Skeletal muscle tissue (tissue), 3 donors: ENCODE measurements at regions not wholly inside any gene's neighbourhood (a gene's known extent, or its start where the extent isn't known, plus 50 kb on each side); places are given as distances from the start of the nearest gene placed in this dataset.

Source experiments
- H3K27ac ChIP-seq: one replicate; pipeline ENCODE4 v1.7.0; 2013; ENCODE audit warnings: mild to moderate bottlenecking, low read depth, low read length, inconsistent platforms
- H3K27me3 ChIP-seq, 3 donors: one replicate each; pipeline ENCODE4 v1.7.0; 2013; ENCODE audit warnings: low read length in 3 of 3; ENCODE audit not compliant: control insufficient read depth in 3 of 3, insufficient read depth in 3 of 3
- H3K36me3 ChIP-seq, 3 donors: one replicate each; pipeline ENCODE4 v1.7.0; 2013; ENCODE audit warnings: low read length in 3 of 3; ENCODE audit not compliant: control insufficient read depth in 3 of 3, insufficient read depth in 3 of 3
- H3K4me1 ChIP-seq, 3 donors: one replicate each; pipeline ENCODE4 v1.7.0; 2013; ENCODE audit warnings: low read length in 3 of 3, mild to moderate bottlenecking in 3 of 3; ENCODE audit not compliant: control insufficient read depth in 3 of 3, insufficient read depth in 3 of 3
- H3K4me3 ChIP-seq, 3 donors: one replicate each; pipeline ENCODE4 v1.7.0; 2013; ENCODE audit warnings: low read length in 3 of 3
- H3K9ac ChIP-seq, 3 donors: one replicate each; pipeline ENCODE4 v1.7.0; 2013; ENCODE audit warnings: low read length in 3 of 3, mild to moderate bottlenecking in 3 of 3, moderate library complexity in 2 of 3, low read depth in 1 of 3
- H3K9me3 ChIP-seq, 3 donors: one replicate each; pipeline ENCODE4 v1.7.0; 2013; ENCODE audit warnings: low read length in 3 of 3; ENCODE audit not compliant: control insufficient read depth in 3 of 3
- donor health status: Osteomylitis.

DNA sequence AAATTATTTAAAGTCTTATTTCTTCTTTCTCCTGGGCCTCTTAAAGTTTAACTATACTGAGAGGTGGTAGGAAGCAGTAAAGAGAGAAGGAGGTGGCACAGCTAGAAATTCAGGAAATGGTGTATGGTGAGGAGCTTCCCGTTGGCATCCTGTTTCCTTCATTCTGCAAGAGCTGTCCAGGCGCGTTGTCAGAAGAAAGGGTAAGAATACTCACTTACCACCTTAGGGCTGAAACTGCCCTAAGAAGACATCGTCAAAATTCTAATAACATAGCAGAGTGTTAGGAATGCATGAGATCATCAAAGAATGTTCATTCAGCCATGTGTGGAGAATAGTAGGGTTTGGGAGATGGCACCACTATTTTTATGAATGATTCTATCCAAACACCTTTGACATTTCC, 699.6 kb downstream of the MCTP2 start:
- no peak overlapping the region for H3K27ac ChIP-seq

GRCh38 chr15:94934440-94934839, 703.1 kb downstream of the MCTP2 start:
- H3K27me3 ChIP-seq: no peaks in the 10 kb centered on the region

More for the DNA sequence above, 699.6 kb downstream of the MCTP2 start:
- Histone ChIP-seq H3K4me3 (no peak overlapping the region), H3K9me3 (peaks cover 0 to under 1% (median 0%) of the 10 kb centered on the region in 3 donors), H3K9ac (no peak overlapping the region), H3K4me1 (no peaks in the 10 kb centered on the region), H3K27me3 (no peaks in the 10 kb centered on the region), H3K36me3 (no peaks in the 10 kb centered on the region)

DNA sequence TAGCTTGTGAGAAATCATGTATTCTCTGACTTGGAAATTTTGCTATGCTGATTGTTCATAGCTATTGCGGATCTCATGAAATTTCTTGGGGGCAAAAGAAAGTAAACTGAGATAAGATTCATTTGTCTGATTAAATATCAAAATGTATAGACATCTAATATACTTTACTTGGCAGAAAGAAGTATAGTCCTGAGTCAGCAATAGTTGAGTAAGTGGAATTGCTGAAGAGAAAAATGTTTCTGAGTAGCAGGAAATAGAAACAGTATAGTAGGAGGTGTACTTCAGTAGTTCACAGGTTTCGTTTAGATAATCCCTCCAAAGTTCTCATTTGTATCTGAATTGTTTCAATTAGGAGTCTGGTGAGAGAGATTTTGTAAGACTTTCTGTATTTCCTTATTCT, 705.9 kb downstream of the MCTP2 start:
- Histone ChIP-seq H3K27ac (no peak overlapping the region), H3K4me3 (no peak overlapping the region), H3K4me1 (no peaks in the 10 kb centered on the region), H3K9ac (no peak overlapping the region), H3K9me3 (peaks cover 0 to 2% (median 0%) of the 10 kb centered on the region in 3 donors), H3K27me3 (no peaks in the 10 kb centered on the region), H3K36me3 (no peaks in the 10 kb centered on the region)

More at GRCh38 chr15:94934440-94934839, 703.1 kb downstream of the MCTP2 start:
- no peak overlapping the region for H3K4me3 ChIP-seq
- H3K9me3 ChIP-seq: peaks cover 0 to 2% (median 0%) of the 10 kb centered on the region in 3 donors
- H3K9ac ChIP-seq: no peak overlapping the region
- no peaks in the 10 kb centered on the region for H3K36me3 ChIP-seq
- H3K27ac ChIP-seq: no peak overlapping the region
- no peaks in the 10 kb centered on the region for H3K4me1 ChIP-seq

GRCh38 chr15:94943888-94944287, 712.5 kb downstream of the MCTP2 start:
- Histone ChIP-seq H3K9ac (no peak overlapping the region), H3K4me1 (no peaks in the 10 kb centered on the region), H3K27me3 (no peaks in the 10 kb centered on the region), H3K27ac (no peak overlapping the region), H3K4me3 (no peak overlapping the region), H3K36me3 (no peaks in the 10 kb centered on the region), H3K9me3 (no peaks in the 10 kb centered on the region)

- H3K9ac ChIP-seq: no peak overlapping the region
- no peaks in the 10 kb centered on the region for H3K36me3 ChIP-seq
- H3K4me3 ChIP-seq: no peak overlapping the region
- H3K27ac ChIP-seq: no peak overlapping the region
- no peaks in the 10 kb centered on the region for H3K9me3 ChIP-seq
- H3K4me1 ChIP-seq: no peaks in the 10 kb centered on the region
- no peaks in the 10 kb centered on the region for H3K27me3 ChIP-seq
Measured at GRCh38 chr15:94951538-94951937, 720.2 kb downstream of the MCTP2 start.

- H3K9me3 ChIP-seq: peaks cover 0 to 2% (median under 1%) of the 10 kb centered on the region in 3 donors
- no peaks in the 10 kb centered on the region for H3K4me1 ChIP-seq
- no peaks in the 10 kb centered on the region for H3K36me3 ChIP-seq
- H3K4me3 ChIP-seq: no peak overlapping the region
- no peak overlapping the region for H3K9ac ChIP-seq
- no peaks in the 10 kb centered on the region for H3K27me3 ChIP-seq
- no peak overlapping the region for H3K27ac ChIP-seq
Measured at GRCh38 chr15:94963953-94964352, 732.6 kb downstream of the MCTP2 start.

DNA sequence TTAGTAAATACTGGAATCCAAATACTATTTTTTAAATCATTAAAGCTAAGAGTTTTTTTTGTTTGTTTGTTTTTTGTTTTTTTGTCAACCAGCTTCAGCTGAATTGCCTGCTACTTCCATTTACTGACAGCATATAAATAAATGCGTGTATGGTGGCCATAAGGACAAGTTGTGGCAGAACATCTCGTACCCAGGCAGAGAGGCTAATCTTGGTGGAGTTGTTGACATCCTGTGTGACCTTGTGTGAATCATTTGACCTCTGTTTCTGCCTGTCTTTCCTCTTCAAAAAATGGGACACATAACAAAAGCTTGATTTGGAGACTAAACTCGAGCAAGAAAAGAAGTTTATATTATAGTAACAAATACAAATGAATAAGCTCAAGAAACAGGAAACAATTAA, 734.2 kb downstream of the MCTP2 start:
- no peaks in the 10 kb centered on the region for H3K36me3 ChIP-seq
- H3K4me1 ChIP-seq: no peaks in the 10 kb centered on the region
- no peak overlapping the region for H3K4me3 ChIP-seq
- peaks cover 0 to 2% (median 0%) of the 10 kb centered on the region in 3 donors for H3K9me3 ChIP-seq
- H3K9ac ChIP-seq: no peak overlapping the region
- H3K27ac ChIP-seq: no peak overlapping the region
- no peaks in the 10 kb centered on the region for H3K27me3 ChIP-seq

- no peaks in the 10 kb centered on the region for H3K27me3 ChIP-seq
- no peak overlapping the region for H3K27ac ChIP-seq
- H3K9me3 ChIP-seq: peaks cover 0 to 2% (median 0%) of the 10 kb centered on the region in 3 donors
- no peak overlapping the region for H3K4me3 ChIP-seq
- no peaks in the 10 kb centered on the region for H3K36me3 ChIP-seq
- H3K9ac ChIP-seq: no peak overlapping the region
- no peaks in the 10 kb centered on the region for H3K4me1 ChIP-seq
Measured at GRCh38 chr15:94968133-94968532, 736.8 kb downstream of the MCTP2 start.

- Histone ChIP-seq H3K4me1 (no peaks in the 10 kb centered on the region), H3K9me3 (no peaks in the 10 kb centered on the region), H3K36me3 (no peaks in the 10 kb centered on the region), H3K9ac (no peak overlapping the region), H3K27ac (no peak overlapping the region), H3K4me3 (no peak overlapping the region), H3K27me3 (no peaks in the 10 kb centered on the region)
Measured at GRCh38 chr15:94970096-94970495, 738.7 kb downstream of the MCTP2 start.

DNA sequence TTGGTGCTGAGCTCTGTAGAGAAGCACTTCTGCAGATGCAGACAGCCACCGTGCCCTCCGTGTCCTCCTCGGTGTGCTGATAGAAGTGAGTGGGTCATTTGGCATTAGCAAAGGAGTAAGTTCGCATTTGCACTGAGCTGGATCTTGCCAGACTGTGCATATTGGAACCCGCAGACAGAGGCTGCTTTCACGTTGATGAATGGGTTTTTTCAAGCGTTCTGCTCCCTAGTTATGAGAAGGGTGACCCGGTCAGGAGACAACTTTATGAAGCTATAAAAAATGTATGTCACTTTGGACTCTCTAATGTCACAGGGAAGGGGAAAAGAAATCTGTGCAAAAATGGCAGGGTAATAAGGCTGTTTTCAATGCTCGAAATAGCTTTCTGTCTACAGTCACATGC, 739.4 kb downstream of the MCTP2 start:
- Histone ChIP-seq H3K9ac (no peak overlapping the region), H3K36me3 (no peaks in the 10 kb centered on the region)

GRCh38 chr15:94972314-94972713, 741.0 kb downstream of the MCTP2 start:
- Histone ChIP-seq H3K4me1 (no peaks in the 10 kb centered on the region), H3K4me3 (no peak overlapping the region), H3K36me3 (no peaks in the 10 kb centered on the region), H3K27me3 (no peaks in the 10 kb centered on the region), H3K9ac (no peak overlapping the region), H3K9me3 (no peaks in the 10 kb centered on the region), H3K27ac (no peak overlapping the region)

More for the DNA sequence above, 739.4 kb downstream of the MCTP2 start:
- Histone ChIP-seq H3K27me3 (no peaks in the 10 kb centered on the region), H3K4me1 (no peaks in the 10 kb centered on the region), H3K4me3 (no peak overlapping the region), H3K27ac (no peak overlapping the region), H3K9me3 (no peaks in the 10 kb centered on the region)
